ENCODE measurements at regions not wholly inside any gene's neighbourhood (a gene's known extent, or its start where the extent isn't known, plus 50 kb on each side); places are given as distances from the start of the nearest gene placed in this dataset.

DNA sequence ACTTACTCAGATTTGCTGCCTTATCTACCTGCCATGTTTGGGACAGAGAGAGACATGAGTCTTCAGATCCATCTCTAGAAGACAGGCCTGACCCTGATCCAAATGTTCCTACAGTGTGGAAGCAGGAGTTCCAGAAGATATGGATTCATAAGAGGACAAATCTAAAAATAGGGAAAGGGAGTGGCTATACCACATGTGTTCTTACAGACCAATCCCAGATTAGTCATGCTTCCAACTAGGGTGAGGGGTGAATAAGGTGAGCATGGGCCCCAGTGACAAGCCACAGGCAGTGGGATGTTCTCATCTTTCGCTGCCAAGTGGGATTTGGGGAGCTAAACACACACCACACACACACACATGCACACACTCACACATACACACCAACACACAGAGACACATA is 670.7 kb upstream of the CITED2 start:
- TF ChIP-seq CTCF (IDR thresholded peaks at IDR 0.05), result no peak
- H3K27ac ChIP-seq, result no peak overlapping the region
- no peak overlapping the region for H3K4me3 ChIP-seq
- no peak for DNase-seq (ENCODE audit: low spot score)

GRCh38 chr6:140044626-140045025 is 670.2 kb upstream of the CITED2 start:
- no peak for DNase-seq (ENCODE audit: low spot score)
- Histone ChIP-seq H3K4me3 (no peak overlapping the region), H3K27ac (no peak overlapping the region)
- TF ChIP-seq CTCF (IDR thresholded peaks at IDR 0.05), result no peak

- TF ChIP-seq CTCF (IDR thresholded peaks at IDR 0.05), result no peak
- Histone ChIP-seq H3K4me3 (no peak overlapping the region), H3K27ac (no peak overlapping the region)
- no peak for DNase-seq (ENCODE audit: low spot score)
Measured at GRCh38 chr6:140043762-140044378, 669.4 kb upstream of the CITED2 start.

DNA sequence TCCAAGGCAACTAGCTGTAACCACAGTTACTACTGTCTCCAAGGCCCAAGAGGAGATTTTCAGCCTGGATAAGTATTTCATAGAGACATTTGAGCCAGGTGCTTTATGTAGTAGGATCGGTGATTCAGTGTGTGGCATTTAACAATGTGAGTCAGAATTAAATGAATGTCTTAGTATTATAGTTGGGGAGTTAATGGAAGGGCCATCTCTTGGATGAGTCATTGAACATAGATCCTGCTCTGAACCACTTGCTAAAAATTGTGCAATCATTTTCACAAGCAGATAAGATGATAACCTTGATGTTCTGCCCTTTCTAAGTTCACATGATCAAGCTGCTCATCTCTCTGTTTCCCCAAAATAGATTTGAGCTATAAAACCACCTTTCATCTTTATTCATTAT is 668.9 kb upstream of the CITED2 start:
- Histone ChIP-seq H3K4me3 (no peak overlapping the region), H3K27ac (no peak overlapping the region)
- TF ChIP-seq CTCF (IDR thresholded peaks at IDR 0.05), result no peak
- DNase-seq (ENCODE audit: low spot score), result no peak

DNA sequence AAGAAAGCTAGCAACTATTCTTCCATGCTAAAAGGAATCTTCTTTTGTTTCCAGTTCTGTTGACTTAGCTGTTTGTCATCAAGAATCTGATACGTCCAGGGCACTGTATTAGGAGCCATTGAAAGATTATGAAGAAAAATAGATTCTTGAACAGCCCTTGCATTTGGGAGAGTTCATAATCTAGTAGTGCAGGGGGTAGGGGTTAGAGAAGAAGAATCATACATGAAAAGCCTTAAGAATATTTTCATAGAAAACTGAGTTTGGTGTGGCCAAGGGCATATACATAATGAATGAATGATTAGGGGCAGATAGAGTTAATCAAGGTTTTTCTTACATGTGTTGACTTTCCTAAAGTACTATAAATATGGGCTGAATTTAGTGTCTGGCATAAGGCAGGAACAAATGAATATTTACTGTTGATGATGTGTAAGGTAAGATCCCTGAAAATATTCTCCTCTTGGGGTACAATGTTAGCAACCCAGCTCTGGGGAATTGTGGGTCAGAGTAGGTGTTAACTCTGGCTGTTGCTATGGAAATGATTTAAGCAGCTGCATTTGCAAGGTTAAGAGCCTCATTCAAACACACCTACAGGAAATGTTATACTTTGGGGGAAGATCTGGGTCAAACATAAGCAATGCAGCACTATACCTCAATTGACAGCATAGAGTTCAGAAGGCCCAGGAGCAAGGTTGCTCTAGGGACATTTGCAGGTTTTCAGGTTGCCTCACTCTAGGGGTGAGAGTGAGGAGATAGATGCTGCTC is 667.3 kb upstream of the CITED2 start:
- no peak overlapping the region for H3K4me3 ChIP-seq
- no peak for TF ChIP-seq CTCF (IDR thresholded peaks at IDR 0.05)
- no peak for DNase-seq (ENCODE audit: low spot score)
- H3K27ac ChIP-seq, result no peak overlapping the region

- TF ChIP-seq CTCF (IDR thresholded peaks at IDR 0.05), result no peak
- Histone ChIP-seq H3K4me3 (no peak overlapping the region), H3K27ac (no peak overlapping the region)
- no peak for DNase-seq (ENCODE audit: low spot score)
Measured at GRCh38 chr6:140041056-140041455, 666.6 kb upstream of the CITED2 start.

- H3K27ac ChIP-seq, result no peak overlapping the region
- TF ChIP-seq CTCF (IDR thresholded peaks at IDR 0.05), result no peak
- H3K4me3 ChIP-seq, result no peak overlapping the region
- no peak for DNase-seq (ENCODE audit: low spot score)
Measured at GRCh38 chr6:140040396-140040795, 665.9 kb upstream of the CITED2 start.

Data from coronary artery (tissue), 2 donors.